GM23338 (cell line): ENCODE measurements at regions not wholly inside any gene's neighbourhood (a gene's known extent, or its start where the extent isn't known, plus 50 kb on each side); places are given as distances from the start of the nearest gene placed in this dataset.

ENCODE experiments used
- ATAC-seq: fragments of 200-7000 bp; cut with Tn5 transposase; 3 replicates; pipeline ENCODE4 v1.9.1; 2020
- DNase-seq: peaks from one replicate; pipeline ENCODE4 v3.0.0-alpha.2; 2015; ENCODE audit warnings: low spot score
- H2AFZ ChIP-seq: fragments of 200-600 bp; sonication (generic); 2 replicates; pipeline ENCODE4 v1.8.0; 2016; ENCODE audit warnings: antibody characterized with exemption, mild to moderate bottlenecking, moderate library complexity
- H3F3A ChIP-seq: fragments of 200-600 bp; sonication (generic); replicated peaks from 2 replicates; pipeline ENCODE4 v1.8.0; 2017; ENCODE audit warnings: antibody characterized with exemption, mixed run types, low read depth
- H3K27ac ChIP-seq: fragments of 200-600 bp; sonication (generic); 2 replicates; pipeline ENCODE4 v1.6.1; 2016; ENCODE audit warnings: low read depth
- H3K27me3 ChIP-seq: fragments of 200-600 bp; sonication (generic); 2 replicates; pipeline ENCODE4 v1.8.0; 2016; ENCODE audit warnings: mild to moderate bottlenecking, mixed run types, moderate library complexity; ENCODE audit not compliant: insufficient read depth
- H3K36me3 ChIP-seq: fragments of 200-600 bp; sonication (generic); 2 replicates; pipeline ENCODE4 v1.8.0; 2016; ENCODE audit warnings: mild to moderate bottlenecking; ENCODE audit not compliant: insufficient read depth
- H3K4me1 ChIP-seq: fragments of 200-600 bp; sonication (generic); 2 replicates; pipeline ENCODE4 v1.8.0; 2016; ENCODE audit warnings: mild to moderate bottlenecking, moderate library complexity; ENCODE audit not compliant: insufficient read depth
- H3K4me2 ChIP-seq: fragments of 200-600 bp; sonication (generic); 2 replicates; pipeline ENCODE4 v1.7.1; 2017; ENCODE audit warnings: mixed run types
- H3K4me3 ChIP-seq: fragments of 200-600 bp; sonication (generic); 2 replicates; pipeline ENCODE4 v1.6.1; 2016; ENCODE audit warnings: mixed run types
- H3K79me2 ChIP-seq: fragments of 200-600 bp; sonication (generic); replicated peaks from 2 replicates; pipeline ENCODE4 v1.8.0; 2017; ENCODE audit warnings: mild to moderate bottlenecking; ENCODE audit not compliant: insufficient read depth
- H3K9me2 ChIP-seq: fragments of 200-600 bp; sonication (generic); 2 replicates; pipeline ENCODE4 v1.8.0; 2017; ENCODE audit not compliant: insufficient read depth
- H4K20me1 ChIP-seq: fragments of 200-600 bp; sonication (generic); replicated peaks from 2 replicates; pipeline ENCODE4 v1.8.0; 2017; ENCODE audit warnings: mild to moderate bottlenecking; ENCODE audit not compliant: insufficient read depth
- H3K27ac Mint-ChIP-seq: 2 replicates; pipeline ENCODE4 v1.8.0; 2020; ENCODE audit warnings: inconsistent platforms, mild to moderate bottlenecking, moderate library complexity, mixed read lengths
- H3K27me3 Mint-ChIP-seq: 3 replicates; pipeline ENCODE4 v1.8.0; 2022; ENCODE audit warnings: low read depth, mild to moderate bottlenecking, moderate library complexity, mixed read lengths, inconsistent platforms; ENCODE audit not compliant: insufficient read depth, poor library complexity
- H3K36me3 Mint-ChIP-seq: 3 replicates; pipeline ENCODE4 v1.8.0; 2021; ENCODE audit warnings: low read depth, mild to moderate bottlenecking, inconsistent platforms, moderate library complexity, mixed read lengths
- H3K4me1 Mint-ChIP-seq: 3 replicates; pipeline ENCODE4 v1.8.0; 2020; ENCODE audit warnings: mild to moderate bottlenecking, inconsistent platforms, mixed read lengths
- H3K4me3 Mint-ChIP-seq: 3 replicates; pipeline ENCODE4 v1.8.0; 2021; ENCODE audit warnings: moderate library complexity, mild to moderate bottlenecking, inconsistent platforms, mixed read lengths
- H3K9me3 Mint-ChIP-seq: 3 replicates; pipeline ENCODE4 v1.8.0; 2020; ENCODE audit warnings: moderate library complexity, mild to moderate bottlenecking, inconsistent platforms, mixed read lengths
- CREB1 ChIP-seq: fragments of 250-450 bp; sonication (Bioruptor Pico); IDR thresholded peaks from 2 replicates; pipeline ENCODE4 v1.5.0; 2020; ENCODE audit warnings: low read depth, mild to moderate bottlenecking, moderate library complexity
- CTCF ChIP-seq, 2 experiments: fragments of 200-600 bp in 1 of 2; sonication (generic) in 1 of 2; conservative IDR thresholded peaks; 2 replicates each; pipeline versions ENCODE4 v1.5.1 to v1.6.1; 2016 to 2017; ENCODE audit warnings: antibody characterized with exemption in 2 of 2, low read depth in 2 of 2, mild to moderate bottlenecking in 2 of 2, moderate library complexity in 1 of 2
- EZH2phosphoT487 ChIP-seq: fragments of 200-600 bp; sonication (generic); IDR thresholded peaks from one replicate; pipeline ENCODE4 v1.8.1; 2018; ENCODE audit warnings: antibody characterized with exemption; ENCODE audit not compliant: unreplicated experiment
- NANOG ChIP-seq: IDR thresholded peaks from 2 replicates; pipeline ENCODE4 v1.6.1; 2016; ENCODE audit warnings: antibody characterized with exemption, borderline replicate concordance
- POLR2AphosphoS5 ChIP-seq: IDR thresholded peaks from 2 replicates; pipeline ENCODE4 v1.6.1; 2016; ENCODE audit warnings: antibody characterized with exemption, low read depth
- STAT1 ChIP-seq: IDR thresholded peaks from one replicate; pipeline ENCODE4 v1.6.1; 2016; ENCODE audit warnings: antibody characterized with exemption; ENCODE audit not compliant: unreplicated experiment
- ZNF114 ChIP-seq: fragments of 250-450 bp; sonication (Bioruptor Pico); IDR thresholded peaks from 2 replicates; pipeline ENCODE4 v1.5.0; 2020; ENCODE audit warnings: mild to moderate bottlenecking, moderate library complexity
- ZNF331 ChIP-seq: fragments of 250-450 bp; sonication (Bioruptor Pico); IDR thresholded peaks from 2 replicates; pipeline ENCODE4 v1.5.0; 2020; ENCODE audit warnings: low read depth, mild to moderate bottlenecking, moderate library complexity
- TF ChIP-seq, protein P1 (sequence below): IDR thresholded peaks from 2 replicates; pipeline ENCODE4 v1.6.1; 2016; ENCODE audit warnings: antibody characterized with exemption

DNA sequence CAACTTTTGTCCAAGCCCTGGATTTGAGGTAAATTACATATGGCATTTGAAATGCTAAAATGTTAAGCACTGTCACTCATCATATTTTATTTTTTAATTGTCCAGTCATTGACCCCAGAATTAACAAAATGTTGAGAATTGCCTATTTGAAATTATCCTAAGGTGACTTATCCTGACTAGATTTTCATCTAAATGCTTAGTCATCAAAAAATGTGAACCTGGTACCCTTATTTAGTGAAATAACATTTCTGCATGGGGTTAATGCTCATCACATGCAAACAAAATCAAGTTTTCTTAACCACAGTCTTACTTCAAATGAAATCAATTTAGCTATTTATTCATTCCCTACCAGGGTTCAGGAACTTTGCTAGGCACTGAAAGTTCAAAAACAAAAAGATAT is 232.0 kb upstream of the DCN start:
- H2AFZ ChIP-seq: no peak overlapping the region; the same call in 1 of the 2 replicates
- no peaks in the 10 kb centered on the region for H4K20me1 ChIP-seq
- no peaks in the 10 kb centered on the region for H3K9me3 Mint-ChIP-seq
- no peak overlapping the region for H3K27ac ChIP-seq
- H3K36me3 Mint-ChIP-seq: no peaks in the 10 kb centered on the region
- H3K4me3 Mint-ChIP-seq: no peak overlapping the region
- H3K9me2 ChIP-seq: no peaks in the 10 kb centered on the region
- H3K36me3 ChIP-seq: no peaks in the 10 kb centered on the region
- DNase-seq (no peak), ATAC-seq (no peak)
- no peak overlapping the region for H3K4me3 ChIP-seq
- H3K79me2 ChIP-seq: no peaks in the 10 kb centered on the region
- no peak overlapping the region for H3K4me2 ChIP-seq
- no peaks in the 10 kb centered on the region for H3K27me3 Mint-ChIP-seq
- no peak for TF ChIP-seq POLR2AphosphoS5
- peaks cover 21% of the 10 kb centered on the region for H3K4me1 ChIP-seq
- H3K27me3 ChIP-seq: no peaks in the 10 kb centered on the region
- H3K27ac Mint-ChIP-seq: no peak overlapping the region
- no peaks in the 10 kb centered on the region for H3F3A ChIP-seq
- peaks cover 17% of the 10 kb centered on the region for H3K4me1 Mint-ChIP-seq

- no peaks in the 10 kb centered on the region for H3K36me3 Mint-ChIP-seq
- H3K27ac ChIP-seq: no peak overlapping the region
- H3K79me2 ChIP-seq: no peaks in the 10 kb centered on the region
Observed at GRCh38 chr12:91413581-91414546, 231.2 kb upstream of the DCN start.

More at GRCh38 chr12:91413581-91414546, 231.2 kb upstream of the DCN start:
- Histone ChIP-seq H3K4me1 (peaks cover 21% of the 10 kb centered on the region), H3K36me3 (no peaks in the 10 kb centered on the region), H2AFZ (peak overlapping the region; percentile 5; the same call in 1 of the 2 replicates), H3K4me3 (no peak overlapping the region), H3K27me3 (no peaks in the 10 kb centered on the region), H4K20me1 (no peaks in the 10 kb centered on the region), H3F3A (no peaks in the 10 kb centered on the region), H3K9me2 (no peaks in the 10 kb centered on the region), H3K4me2 (no peak overlapping the region)
- Mint-ChIP-seq H3K27ac (no peak overlapping the region), H3K4me1 (peaks cover 17% of the 10 kb centered on the region), H3K9me3 (no peaks in the 10 kb centered on the region), H3K27me3 (no peaks in the 10 kb centered on the region), H3K4me3 (no peak overlapping the region)
- ATAC-seq (no peak), DNase-seq (no peak)
- TF ChIP-seq EZH2phosphoT487 (no peak), ZNF114 (CRISPR knock-in tag) (no peak), NANOG (no peak), CTCF (conservative IDR thresholded peaks at IDR 0.05; ENCODE audit: low read depth in 2 of 2) (no peak), STAT1 (no peak), ZNF331 (CRISPR knock-in tag) (no peak), CREB1 (no peak)
- TF ChIP-seq, protein P1, sequence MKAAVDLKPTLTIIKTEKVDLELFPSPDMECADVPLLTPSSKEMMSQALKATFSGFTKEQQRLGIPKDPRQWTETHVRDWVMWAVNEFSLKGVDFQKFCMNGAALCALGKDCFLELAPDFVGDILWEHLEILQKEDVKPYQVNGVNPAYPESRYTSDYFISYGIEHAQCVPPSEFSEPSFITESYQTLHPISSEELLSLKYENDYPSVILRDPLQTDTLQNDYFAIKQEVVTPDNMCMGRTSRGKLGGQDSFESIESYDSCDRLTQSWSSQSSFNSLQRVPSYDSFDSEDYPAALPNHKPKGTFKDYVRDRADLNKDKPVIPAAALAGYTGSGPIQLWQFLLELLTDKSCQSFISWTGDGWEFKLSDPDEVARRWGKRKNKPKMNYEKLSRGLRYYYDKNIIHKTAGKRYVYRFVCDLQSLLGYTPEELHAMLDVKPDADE: no peak
